ENCODE measurements at regions not wholly inside any gene's neighbourhood (a gene's known extent, or its start where the extent isn't known, plus 50 kb on each side); places are given as distances from the start of the nearest gene placed in this dataset.
"Not testable (repeated sequence)": the region's sequence is repeated elsewhere in the genome, so short reads cannot be mapped to it uniquely, and the experiment has no call there.

DNA sequence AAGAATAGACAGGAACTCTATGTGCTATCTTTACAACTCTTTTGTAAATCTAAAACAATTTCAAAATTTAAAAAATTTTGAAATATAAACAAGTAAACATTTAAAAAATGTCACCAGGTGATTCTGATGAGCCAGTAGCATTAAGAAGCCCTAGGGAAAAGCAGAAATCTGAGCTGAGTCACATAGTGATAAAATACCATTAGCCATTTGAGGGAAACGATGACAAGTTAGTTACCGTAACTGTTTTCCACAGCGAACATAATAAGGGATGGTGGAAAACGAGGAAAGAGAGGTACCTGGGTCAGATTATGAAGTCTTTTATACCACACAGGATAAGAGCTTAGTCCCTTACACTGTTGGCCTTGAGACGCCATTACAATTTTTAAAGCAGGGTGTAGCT, 55.5 kb downstream of the PRR15 start:
- Histone ChIP-seq H3K4me1 (ENCODE audit: insufficient read depth, low read length) (no peaks in the 10 kb centered on the region), H3K4me3 (ENCODE audit: low read length) (no peak overlapping the region), H3K9me3 (ENCODE audit: low read depth, low read length) (no peaks in the 10 kb centered on the region), H3K27me3 (ENCODE audit: insufficient read depth, low read length) (peaks cover 2% of the 10 kb centered on the region)

DNA sequence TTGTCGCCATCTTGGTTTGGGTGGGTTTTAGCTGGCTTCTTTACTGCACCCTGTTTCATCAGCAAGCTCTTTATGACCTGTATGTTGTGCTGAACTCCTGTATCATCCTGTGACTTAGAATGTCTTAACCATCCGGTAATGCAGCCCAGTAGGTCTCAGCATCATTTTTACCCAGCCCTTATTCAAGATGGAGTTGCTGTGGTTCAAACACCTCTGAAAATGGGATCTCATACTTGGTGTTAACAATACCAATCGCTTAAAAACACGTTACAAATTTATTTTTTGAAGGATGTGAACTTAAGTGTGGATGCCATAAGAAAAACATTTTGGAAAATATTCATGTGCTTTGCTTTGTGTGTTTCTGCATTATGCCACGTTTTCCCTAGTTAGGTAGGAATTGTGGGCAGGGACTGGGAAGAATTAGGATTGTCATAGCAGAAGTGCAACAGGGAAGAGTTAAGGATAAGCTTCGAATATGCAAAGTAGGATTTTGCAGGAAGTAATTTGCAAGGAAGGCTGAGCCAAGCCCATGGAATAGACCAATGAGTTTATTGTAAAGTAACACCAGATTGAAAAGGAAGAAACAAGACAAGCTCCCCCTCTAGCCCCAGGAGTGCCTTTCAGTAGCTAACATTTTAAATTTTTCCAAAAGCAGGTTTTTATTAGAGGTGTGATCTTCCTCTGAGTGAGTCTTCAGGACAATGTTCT, 56.4 kb downstream of the PRR15 start:
- Histone ChIP-seq H3K27me3 (ENCODE audit: insufficient read depth, low read length) (peaks cover 2% of the 10 kb centered on the region), H3K4me1 (ENCODE audit: insufficient read depth, low read length) (no peaks in the 10 kb centered on the region), H3K9me3 (ENCODE audit: low read depth, low read length) (no peaks in the 10 kb centered on the region), H3K4me3 (ENCODE audit: low read length) (no peak overlapping the region)

DNA sequence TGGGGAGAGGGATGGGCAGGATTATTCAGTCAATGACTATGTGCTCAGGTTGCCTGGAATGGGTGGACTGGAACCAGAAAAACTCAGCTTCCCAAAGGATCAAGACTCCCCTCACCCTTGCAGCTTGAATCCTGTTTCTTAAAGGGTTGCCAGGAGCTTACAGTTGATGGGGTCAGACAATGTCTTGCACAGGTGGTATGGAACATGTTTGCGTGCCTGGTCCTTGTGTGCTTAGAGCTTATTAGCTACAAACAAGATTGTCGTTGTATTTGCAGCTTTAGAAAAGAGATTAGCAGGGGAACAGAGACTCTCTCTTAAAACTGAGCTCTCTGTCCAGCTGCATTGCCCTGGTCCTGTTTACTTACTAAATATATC, 56.9 kb downstream of the PRR15 start:
- no peaks in the 10 kb centered on the region for H3K4me1 ChIP-seq (ENCODE audit: insufficient read depth, low read length)
- H3K9me3 ChIP-seq (ENCODE audit: low read depth, low read length): no peaks in the 10 kb centered on the region
- H3K4me3 ChIP-seq (ENCODE audit: low read length): no peak overlapping the region
- peaks cover 2% of the 10 kb centered on the region for H3K27me3 ChIP-seq (ENCODE audit: insufficient read depth, low read length)

DNA sequence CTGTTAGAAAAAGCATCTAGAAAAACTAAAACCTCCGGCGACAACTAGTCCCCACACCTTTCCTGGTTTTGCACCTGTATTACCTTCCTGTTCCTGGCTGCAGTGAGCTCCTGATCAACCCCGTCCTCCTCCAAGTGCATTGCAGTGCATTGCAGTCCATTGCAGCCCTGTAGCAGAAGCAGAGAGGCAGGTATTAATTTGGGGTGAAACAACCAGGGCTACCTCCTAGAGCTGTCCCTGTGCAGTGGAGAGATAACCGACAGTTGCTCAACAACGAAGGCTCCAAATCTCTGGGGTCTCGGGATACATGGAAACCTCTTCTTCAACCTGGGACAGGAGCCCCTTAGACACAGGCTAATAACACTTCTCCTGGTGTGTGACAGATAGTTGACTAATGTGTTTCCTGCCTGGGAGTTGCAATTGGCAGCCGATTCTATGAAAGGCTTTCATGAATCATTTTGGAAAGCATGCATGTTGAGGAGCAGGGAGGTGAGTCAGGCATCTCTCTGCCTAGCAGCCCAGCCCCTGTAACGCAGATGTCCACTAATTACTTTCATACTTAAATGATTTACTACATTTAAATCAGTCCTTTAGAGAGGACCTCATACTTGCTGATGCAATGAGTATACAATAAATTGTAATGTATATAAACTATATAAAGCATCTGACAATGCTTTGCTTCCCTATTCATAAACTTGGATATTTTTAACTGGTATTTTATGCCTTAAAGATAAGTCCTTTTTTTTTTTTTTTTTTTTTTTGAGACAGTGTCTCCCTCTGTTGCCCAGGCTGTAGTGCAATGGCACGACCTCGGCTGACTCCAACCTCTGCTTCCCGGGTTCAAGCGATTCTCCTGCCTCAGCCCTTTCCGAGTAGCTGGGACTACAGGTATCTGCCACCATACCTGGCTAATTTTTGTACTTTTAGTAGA, 59.0 kb downstream of the PRR15 start:
- Histone ChIP-seq H3K4me3 (ENCODE audit: low read length) (no peak overlapping the region), H3K4me1 (ENCODE audit: insufficient read depth, low read length) (no peaks in the 10 kb centered on the region), H3K9me3 (ENCODE audit: low read depth, low read length) (no peaks in the 10 kb centered on the region), H3K27me3 (ENCODE audit: insufficient read depth, low read length) (peaks cover 2% of the 10 kb centered on the region)

DNA sequence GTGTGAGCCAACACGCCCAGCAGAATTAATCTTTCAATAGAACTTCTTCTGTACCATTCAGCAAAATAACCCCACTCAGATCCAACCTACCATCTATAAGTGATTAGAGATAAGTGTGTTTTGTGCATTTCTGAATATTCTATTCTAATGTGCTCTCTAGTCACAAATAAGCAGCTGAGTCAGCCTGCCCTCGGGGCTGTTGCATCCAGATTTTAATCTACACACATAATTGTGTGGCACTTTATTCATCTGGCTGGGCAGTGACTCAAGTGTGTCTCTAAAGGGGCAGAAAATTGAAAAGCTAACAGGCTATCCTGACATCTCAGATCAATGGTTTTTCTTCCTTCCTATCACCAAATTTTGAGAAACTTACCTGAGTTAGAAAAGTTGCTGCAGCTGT, 60.3 kb downstream of the PRR15 start:
- Histone ChIP-seq H3K9me3 (ENCODE audit: low read depth, low read length) (no peaks in the 10 kb centered on the region), H3K4me3 (ENCODE audit: low read length) (no peak overlapping the region), H3K4me1 (ENCODE audit: insufficient read depth, low read length) (no peaks in the 10 kb centered on the region), H3K27me3 (ENCODE audit: insufficient read depth, low read length) (no peaks in the 10 kb centered on the region)

DNA sequence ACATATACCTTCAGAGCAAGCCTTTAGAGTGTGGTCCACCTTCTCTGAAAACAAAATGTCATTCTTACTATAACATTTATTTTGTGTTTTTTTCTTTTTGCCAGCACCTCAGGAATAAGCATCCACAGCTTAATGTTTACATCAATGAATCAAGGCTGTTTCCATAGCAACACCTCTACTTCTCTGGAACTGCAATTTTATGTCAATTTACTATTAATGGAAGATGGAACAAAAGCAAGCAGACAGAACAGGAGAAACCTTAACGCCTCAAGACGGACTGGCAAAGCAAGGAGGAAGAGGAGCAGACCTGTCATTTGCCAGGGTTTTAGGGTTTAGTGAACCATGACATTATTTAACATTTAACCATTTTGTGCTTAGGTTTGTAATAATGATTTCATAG, 63.1 kb downstream of the PRR15 start:
- Histone ChIP-seq H3K9me3 (ENCODE audit: low read depth, low read length) (no peaks in the 10 kb centered on the region), H3K27me3 (ENCODE audit: insufficient read depth, low read length) (no peaks in the 10 kb centered on the region), H3K4me3 (ENCODE audit: low read length) (no peak overlapping the region), H3K4me1 (ENCODE audit: insufficient read depth, low read length) (no peaks in the 10 kb centered on the region)

DNA sequence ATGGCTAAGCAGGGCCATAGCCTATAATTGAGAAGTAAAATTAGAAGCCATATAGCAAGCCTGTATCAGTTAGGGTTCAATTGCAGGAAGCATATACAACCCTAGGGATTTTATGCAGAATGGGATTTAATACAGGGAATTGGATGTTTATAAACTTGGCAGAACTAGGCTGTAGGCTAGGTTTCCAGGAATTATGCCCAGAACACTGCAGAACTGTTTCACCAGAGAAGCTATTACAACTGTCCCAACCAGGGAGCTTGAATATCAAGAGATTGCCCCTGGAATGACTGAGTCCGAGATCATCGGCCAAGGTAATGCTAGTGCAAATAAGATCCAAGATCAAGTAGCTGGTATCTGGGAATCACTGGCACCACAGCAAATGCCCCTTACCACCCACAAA, 64.0 kb downstream of the PRR15 start:
- Histone ChIP-seq H3K4me1 (ENCODE audit: insufficient read depth, low read length) (no peaks in the 10 kb centered on the region), H3K9me3 (ENCODE audit: low read depth, low read length) (no peaks in the 10 kb centered on the region), H3K4me3 (ENCODE audit: low read length) (no peak overlapping the region), H3K27me3 (ENCODE audit: insufficient read depth, low read length) (no peaks in the 10 kb centered on the region)

DNA sequence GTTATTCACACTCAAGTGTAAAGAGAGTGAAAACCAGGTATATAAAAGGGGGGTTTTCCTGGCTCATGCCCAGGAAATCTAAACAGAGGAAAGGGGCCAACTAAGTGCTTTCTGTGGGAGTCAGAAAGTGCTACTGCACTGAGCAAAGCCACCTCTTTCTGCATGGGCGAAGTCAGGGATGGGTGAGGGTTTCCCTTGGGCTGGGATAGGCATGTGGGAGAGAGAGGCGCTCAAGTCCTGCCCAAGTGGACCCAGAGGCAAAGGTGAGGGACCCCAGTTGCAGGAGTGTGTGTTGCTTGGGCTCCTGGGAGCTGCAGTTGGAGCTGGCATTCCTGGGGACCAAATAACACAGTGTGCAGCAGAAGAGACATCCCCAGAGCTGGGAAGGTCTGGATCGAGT, 65.9 kb downstream of the PRR15 start:
- Histone ChIP-seq H3K4me3 (ENCODE audit: low read length) (no peak overlapping the region), H3K4me1 (ENCODE audit: insufficient read depth, low read length) (no peaks in the 10 kb centered on the region), H3K27me3 (ENCODE audit: insufficient read depth, low read length) (no peaks in the 10 kb centered on the region), H3K9me3 (ENCODE audit: low read depth, low read length) (no peaks in the 10 kb centered on the region)

DNA sequence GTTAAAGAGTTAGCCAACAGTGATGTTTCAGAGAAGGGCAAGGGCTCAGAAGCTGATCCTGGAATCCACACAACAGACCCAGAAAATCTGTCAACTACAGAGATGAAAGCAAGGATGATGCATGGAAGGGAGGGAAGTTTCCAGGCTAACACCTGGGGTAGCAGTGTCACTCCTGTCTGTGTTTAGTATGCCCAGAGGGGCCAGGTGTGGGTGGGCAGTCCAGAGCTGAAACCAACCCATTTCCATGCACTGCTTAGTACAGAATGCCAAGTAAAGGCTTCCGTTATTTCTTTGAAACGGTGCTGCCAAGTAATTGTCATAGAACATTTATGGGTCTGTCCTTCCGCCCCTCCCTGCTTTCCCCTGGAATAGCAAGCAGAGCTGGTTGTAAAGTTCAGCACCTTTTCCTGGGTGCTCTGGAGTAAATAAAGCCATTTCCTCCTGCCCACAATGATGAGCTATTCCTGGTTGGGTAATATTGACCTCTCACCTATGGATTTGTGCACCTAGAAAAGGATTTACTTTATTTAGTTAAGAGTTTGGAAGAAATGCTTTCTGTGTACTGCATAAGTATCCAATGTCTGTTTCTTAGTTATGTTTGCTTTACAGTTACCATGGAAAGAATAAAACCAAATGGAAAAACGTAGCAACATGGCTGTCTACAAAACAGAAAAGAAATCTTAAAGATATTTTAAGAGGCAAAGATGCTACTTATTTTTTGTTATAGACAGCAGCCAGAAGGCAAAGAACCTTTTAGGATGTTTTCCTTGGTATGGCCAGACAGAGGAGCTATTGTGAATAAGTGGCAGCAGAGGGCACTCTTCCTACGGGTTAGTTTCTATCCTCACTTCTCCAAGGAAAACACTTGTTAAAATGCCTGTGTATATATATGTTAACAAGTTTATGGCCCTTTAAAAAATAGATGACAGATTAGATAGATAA, 71.7 kb downstream of the PRR15 start:
- H3K4me1 ChIP-seq (ENCODE audit: insufficient read depth, low read length); H3K9me3 ChIP-seq (ENCODE audit: low read depth, low read length); H3K4me3 ChIP-seq (ENCODE audit: low read length); H3K27me3 ChIP-seq (ENCODE audit: insufficient read depth, low read length): not testable (repeated sequence)

DNA sequence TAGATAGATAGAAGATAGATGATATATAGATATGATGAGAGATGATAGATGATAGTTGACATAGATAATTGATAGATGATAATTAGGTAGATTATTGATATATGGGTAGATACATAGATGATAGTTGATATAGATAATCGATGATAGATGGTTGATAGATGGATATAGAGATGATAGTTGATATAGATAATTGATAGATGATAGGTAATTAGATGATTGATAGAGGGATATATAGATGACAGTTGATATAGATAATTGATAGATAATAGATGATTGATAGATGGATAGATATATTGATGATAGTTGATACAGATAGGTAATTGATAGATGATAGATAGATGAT, 72.3 kb downstream of the PRR15 start:
- no peak overlapping the region for H3K4me3 ChIP-seq (ENCODE audit: low read length)
- no peaks in the 10 kb centered on the region for H3K4me1 ChIP-seq (ENCODE audit: insufficient read depth, low read length)
- no peaks in the 10 kb centered on the region for H3K27me3 ChIP-seq (ENCODE audit: insufficient read depth, low read length)
- H3K9me3 ChIP-seq (ENCODE audit: low read depth, low read length): no peaks in the 10 kb centered on the region

DNA sequence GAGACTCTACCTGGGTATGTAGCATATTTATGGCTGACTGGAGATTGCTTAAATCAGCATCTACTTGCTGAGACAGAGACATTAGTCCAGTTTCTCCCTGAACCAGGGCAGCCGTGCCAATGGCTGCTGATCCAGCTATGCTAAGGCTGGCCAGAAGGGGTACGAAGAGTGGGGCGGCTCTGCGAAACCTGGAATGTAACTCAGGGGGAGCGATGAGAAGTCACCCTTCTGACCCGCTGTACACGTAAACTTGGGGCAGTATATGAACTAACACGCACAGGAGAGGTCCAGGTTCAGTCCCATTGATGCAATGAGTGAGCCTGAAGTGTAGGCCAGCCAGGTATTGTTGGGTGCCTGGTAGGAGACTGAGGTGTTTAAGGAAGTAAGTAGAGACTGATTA, 73.7 kb downstream of the PRR15 start:
- Histone ChIP-seq H3K9me3 (ENCODE audit: low read depth, low read length) (no peaks in the 10 kb centered on the region), H3K4me1 (ENCODE audit: insufficient read depth, low read length) (no peaks in the 10 kb centered on the region), H3K4me3 (ENCODE audit: low read length) (no peak overlapping the region), H3K27me3 (ENCODE audit: insufficient read depth, low read length) (no peaks in the 10 kb centered on the region)

DNA sequence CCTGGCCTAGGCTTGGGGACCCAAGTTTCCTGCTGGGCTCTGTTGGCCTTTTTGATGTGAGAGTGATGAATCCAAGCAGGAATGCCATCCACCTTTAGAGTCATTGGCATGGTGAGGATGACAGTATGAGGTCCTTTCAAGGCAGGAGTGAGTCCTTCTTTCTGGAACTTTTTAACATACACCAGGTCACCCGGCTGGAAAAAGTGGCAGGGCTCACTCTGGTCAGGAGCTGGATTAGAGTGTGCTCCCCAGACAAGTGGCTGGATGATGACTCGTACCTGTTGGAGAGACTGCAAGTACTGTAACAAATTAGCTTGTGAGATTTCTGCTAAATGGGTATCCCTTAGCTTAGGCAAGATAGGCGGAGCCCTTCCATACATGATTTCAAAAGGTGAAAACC, 75.2 kb downstream of the PRR15 start:
- H3K4me1 ChIP-seq (ENCODE audit: insufficient read depth, low read length); H3K9me3 ChIP-seq (ENCODE audit: low read depth, low read length); H3K27me3 ChIP-seq (ENCODE audit: insufficient read depth, low read length); H3K4me3 ChIP-seq (ENCODE audit: low read length): not testable (repeated sequence)

DNA sequence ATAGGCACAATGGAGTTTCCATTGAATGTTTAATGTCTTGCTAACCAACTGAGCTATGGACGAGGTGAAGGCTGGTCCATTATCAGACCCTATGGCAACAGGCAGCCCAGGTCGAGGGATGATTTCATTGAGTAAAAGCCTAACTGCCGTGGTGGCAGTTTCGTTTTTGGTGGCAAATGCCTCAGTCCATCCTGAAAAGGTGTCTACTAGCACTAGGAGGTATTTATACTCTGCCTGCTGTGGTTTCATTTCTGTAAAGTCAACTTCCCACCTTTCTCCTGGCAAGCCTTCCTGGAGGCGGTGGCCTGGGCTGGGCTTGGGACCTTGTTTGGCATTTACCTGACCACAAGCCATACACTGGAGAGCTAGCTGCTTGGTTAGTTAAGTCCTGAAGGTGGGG, 75.8 kb downstream of the PRR15 start:
- Histone ChIP-seq H3K9me3 (ENCODE audit: low read depth, low read length) (no peaks in the 10 kb centered on the region), H3K4me3 (ENCODE audit: low read length) (no peak overlapping the region), H3K4me1 (ENCODE audit: insufficient read depth, low read length) (no peaks in the 10 kb centered on the region), H3K27me3 (ENCODE audit: insufficient read depth, low read length) (no peaks in the 10 kb centered on the region)

DNA sequence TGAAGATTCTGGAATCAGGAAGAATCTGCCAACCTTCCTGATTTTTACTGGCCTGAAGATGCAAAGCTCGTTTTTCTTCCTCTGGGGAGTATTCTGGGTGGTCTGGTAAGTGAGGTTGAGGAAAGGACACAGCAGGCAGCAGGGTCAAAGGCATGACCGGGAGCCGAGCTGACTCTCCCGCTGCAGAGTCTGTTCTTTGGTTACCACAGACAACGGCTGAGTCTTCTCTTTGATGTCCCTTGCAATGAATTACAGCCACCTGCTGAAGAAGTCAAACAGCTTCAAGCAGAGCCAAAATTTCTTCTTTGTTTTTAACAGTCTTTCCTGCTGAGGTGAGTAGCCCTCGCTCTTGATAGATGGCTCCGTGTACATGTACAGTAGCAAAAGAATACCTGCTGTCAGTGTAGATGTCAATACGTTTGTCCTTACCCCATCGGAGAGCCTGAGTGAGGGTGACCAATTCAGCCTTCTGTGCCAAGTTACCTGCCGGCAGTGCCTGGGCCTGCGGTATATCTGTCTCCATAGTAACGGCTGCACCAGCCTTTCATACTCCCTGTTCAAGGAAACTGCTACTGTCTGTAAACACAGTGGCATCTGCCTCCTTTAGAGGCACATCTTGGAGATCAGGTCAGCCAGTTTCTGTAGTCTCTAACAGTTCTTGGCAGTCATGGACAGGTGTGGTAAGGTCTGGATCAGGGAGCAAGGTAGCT, 76.4 kb downstream of the PRR15 start:
- H3K9me3 ChIP-seq (ENCODE audit: low read depth, low read length): no peaks in the 10 kb centered on the region

DNA sequence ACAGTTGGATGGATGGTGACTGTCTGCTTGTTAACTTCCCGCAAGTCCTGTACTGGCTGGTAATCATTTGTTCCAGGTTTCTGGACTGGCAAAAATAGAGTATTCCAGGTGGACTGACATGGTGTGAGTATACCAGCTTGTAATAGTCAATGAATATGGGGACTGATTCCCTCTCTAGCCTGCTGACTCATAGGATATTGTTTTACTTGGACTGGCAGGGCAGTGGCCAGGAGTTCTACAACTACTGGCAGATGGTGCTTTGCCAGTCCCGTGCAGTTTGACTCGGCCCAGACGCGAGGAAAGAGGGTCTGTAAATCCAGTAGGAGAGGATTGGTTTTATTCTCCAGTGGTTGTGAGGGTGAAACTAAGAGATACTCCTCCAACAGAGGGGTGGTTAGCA, 78.0 kb downstream of the PRR15 start:
- Histone ChIP-seq H3K4me1 (ENCODE audit: insufficient read depth, low read length) (no peaks in the 10 kb centered on the region), H3K4me3 (ENCODE audit: low read length) (no peak overlapping the region), H3K9me3 (ENCODE audit: low read depth, low read length) (no peaks in the 10 kb centered on the region), H3K27me3 (ENCODE audit: insufficient read depth, low read length) (no peaks in the 10 kb centered on the region)

More for the DNA sequence above, 76.4 kb downstream of the PRR15 start:
- Histone ChIP-seq H3K4me1 (ENCODE audit: insufficient read depth, low read length) (no peaks in the 10 kb centered on the region), H3K27me3 (ENCODE audit: insufficient read depth, low read length) (no peaks in the 10 kb centered on the region), H3K4me3 (ENCODE audit: low read length) (no peak overlapping the region)

All from mononuclear cell (primary cell).